HUES64 (cell line): ENCODE measurements at regions not wholly inside any gene's neighbourhood (a gene's known extent, or its start where the extent isn't known, plus 50 kb on each side); places are given as distances from the start of the nearest gene placed in this dataset.
A peak's percentile ranks its signal among the peaks of the same experiment; 100 is the strongest.

ENCODE experiments used
- H3K27ac ChIP-seq: 2 replicates; pipeline ENCODE4 v1.7.0; 2013; ENCODE audit warnings: low read depth, low read length, inconsistent platforms
- H3K27me3 ChIP-seq: 2 replicates; pipeline ENCODE4 v1.6.1; 2013; ENCODE audit warnings: mild to moderate bottlenecking, low read length; ENCODE audit not compliant: insufficient read depth
- H3K36me3 ChIP-seq: 2 replicates; pipeline ENCODE4 v1.6.1; 2013; ENCODE audit warnings: mild to moderate bottlenecking, low read length; ENCODE audit not compliant: insufficient read depth
- H3K4me1 ChIP-seq: 2 replicates; pipeline ENCODE4 v1.6.1; 2013; ENCODE audit warnings: mild to moderate bottlenecking, low read length, moderate library complexity; ENCODE audit not compliant: insufficient read depth
- H3K4me3 ChIP-seq: 2 replicates; pipeline ENCODE4 v1.5.1; 2013; ENCODE audit warnings: mild to moderate bottlenecking, low read length, moderate library complexity
- H3K9ac ChIP-seq: 2 replicates; pipeline ENCODE4 v1.6.1; 2013; ENCODE audit warnings: mild to moderate bottlenecking, low read depth, low read length
- H3K9me3 ChIP-seq: 2 replicates; pipeline ENCODE4 v1.6.1; 2013; ENCODE audit warnings: low read depth, low read length; ENCODE audit not compliant: insufficient read depth
- WGBS: fragments of 150-250, 120-280 bp; methylation state at CpG from one replicate; pipeline ENCODE4 v1.1.7; 2013; ENCODE audit warnings: missing lambda C conversion rate; 5-methylcytosine and 5-hydroxymethylcytosine counted together

DNA sequence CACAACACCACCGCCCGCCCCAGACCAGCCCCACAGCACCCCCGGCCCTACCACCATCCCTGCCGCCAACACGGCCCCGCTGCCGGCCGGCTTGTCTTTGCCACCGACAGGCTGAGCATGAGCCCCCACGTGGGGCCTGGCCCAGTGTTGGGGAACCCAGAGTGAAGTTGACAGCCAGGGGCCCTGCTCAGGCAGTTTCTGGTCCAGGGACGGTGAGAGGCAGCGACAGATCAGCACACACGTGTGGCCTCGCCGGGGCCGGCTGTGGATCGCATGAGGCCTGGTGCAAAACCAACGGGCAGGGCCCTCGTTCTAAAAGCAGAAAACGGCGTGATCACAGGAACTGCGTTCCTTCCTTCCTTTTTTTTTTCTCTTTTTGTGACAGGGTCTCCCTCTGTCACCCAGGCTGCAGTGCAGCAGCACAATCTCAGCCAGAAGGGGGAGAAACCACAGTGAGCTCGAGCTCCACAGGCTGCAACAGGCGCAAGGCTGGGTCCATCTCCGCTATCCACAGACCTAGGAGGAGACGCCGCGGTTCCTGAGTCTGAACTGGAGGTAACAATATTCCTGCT is 50.5 kb upstream of the FBRSL1 start:
- Histone ChIP-seq H3K9me3 (peaks cover 24% of the 10 kb centered on the region; the same call in 1 of the 2 replicates), H3K9ac (no peak overlapping the region), H3K27ac (no peak overlapping the region), H3K36me3 (no peaks in the 10 kb centered on the region), H3K27me3 (peaks cover 41% of the 10 kb centered on the region), H3K4me1 (0 out of 2 replicates have a peak, but pooled peaks cover 3% of the 10 kb centered on the region), H3K4me3 (no peak overlapping the region)
- 86% methylated on average over 28 of the region's 28 CpGs for WGBS

DNA sequence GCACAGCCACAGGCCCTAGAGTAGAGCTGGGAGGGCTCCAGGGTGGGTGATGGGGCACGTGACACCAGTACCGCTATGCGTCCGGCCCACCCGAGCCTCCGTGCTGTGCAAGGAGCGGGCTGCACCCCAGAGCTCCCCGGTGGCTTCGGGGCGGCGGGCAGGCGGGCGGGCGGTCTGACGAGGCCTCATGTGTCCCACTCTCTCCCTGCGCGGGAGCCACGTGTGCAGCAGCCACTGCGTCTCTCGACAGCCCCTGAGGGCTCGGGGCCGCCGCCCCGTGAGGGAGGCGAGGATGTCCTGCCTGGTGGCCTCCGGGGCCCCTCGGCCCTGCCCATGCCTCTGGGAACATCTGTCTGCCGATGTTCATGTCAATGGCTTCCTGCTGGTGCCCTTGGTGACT is 51.2 kb upstream of the FBRSL1 start:
- 87% methylated on average over 28 of the region's 28 CpGs for WGBS
- Histone ChIP-seq H3K27me3 (peaks cover 45% of the 10 kb centered on the region), H3K27ac (no peak overlapping the region), H3K36me3 (no peaks in the 10 kb centered on the region), H3K9ac (no peak overlapping the region), H3K9me3 (peaks cover 20% of the 10 kb centered on the region; the same call in 1 of the 2 replicates), H3K4me3 (no peak overlapping the region), H3K4me1 (0 out of 2 replicates have a peak, but pooled peaks cover 3% of the 10 kb centered on the region)

DNA sequence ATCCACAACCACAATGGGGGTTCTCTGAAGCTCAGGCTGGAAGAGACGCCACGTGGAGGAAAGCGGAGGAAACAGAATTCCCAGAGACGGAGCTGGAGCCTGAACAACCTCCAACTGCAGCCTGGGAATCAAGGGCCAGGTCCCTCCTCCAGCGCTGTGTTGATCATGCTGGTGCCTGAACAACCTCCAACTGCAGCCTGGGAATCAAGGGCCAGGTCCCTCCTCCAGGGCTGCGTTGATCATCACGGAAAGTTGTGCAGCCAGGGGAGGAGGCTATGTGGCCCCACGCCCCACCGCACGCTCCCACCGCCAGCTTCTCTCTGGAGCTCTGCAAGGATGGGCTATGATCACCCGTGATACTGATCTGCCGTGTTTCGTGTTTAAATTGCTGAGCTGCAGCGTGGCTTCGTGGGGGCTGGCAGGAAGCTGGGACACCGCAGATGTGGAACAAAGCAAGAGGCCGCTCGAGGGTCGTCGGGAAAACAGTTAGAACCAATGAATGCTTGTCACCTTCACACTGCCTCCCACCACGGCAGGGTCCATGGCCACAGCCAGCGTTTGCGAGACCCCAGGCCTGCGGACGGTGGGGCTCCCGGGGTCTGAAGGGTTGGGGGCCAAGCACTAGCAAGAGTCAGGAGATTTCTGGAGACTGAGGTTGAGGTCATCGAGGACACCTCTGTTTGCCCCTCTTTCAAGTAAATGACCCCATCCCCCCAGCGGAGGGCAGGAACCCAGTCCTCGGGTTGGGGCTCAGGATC is 51.8 kb upstream of the FBRSL1 start:
- Histone ChIP-seq H3K27ac (no peak overlapping the region), H3K4me3 (no peak overlapping the region), H3K9ac (no peak overlapping the region), H3K4me1 (0 out of 2 replicates have a peak, but pooled peaks cover 3% of the 10 kb centered on the region), H3K9me3 (peaks cover 19% of the 10 kb centered on the region; the same call in 1 of the 2 replicates), H3K27me3 (peaks cover 48% of the 10 kb centered on the region), H3K36me3 (no peaks in the 10 kb centered on the region)
- WGBS: 88% methylated on average over 30 of the region's 30 CpGs

GRCh38 chr12:132437252-132437932 is 52.6 kb upstream of the FBRSL1 start:
- Histone ChIP-seq H3K4me3 (peak overlapping the region; percentile 39; the same call in 1 of the 2 replicates), H3K27ac (no peak overlapping the region), H3K4me1 (0 out of 2 replicates have a peak, but pooled peaks cover 3% of the 10 kb centered on the region), H3K9me3 (peaks cover 19% of the 10 kb centered on the region; the same call in 1 of the 2 replicates), H3K27me3 (peaks cover 52% of the 10 kb centered on the region), H3K36me3 (no peaks in the 10 kb centered on the region), H3K9ac (no peak overlapping the region)
- 71% methylated on average over 15 of the region's 15 CpGs for WGBS

GRCh38 chr12:132436791-132437251 is 53.1 kb upstream of the FBRSL1 start:
- Histone ChIP-seq H3K27me3 (peaks cover 54% of the 10 kb centered on the region), H3K27ac (no peak overlapping the region), H3K9ac (no peak overlapping the region), H3K9me3 (peaks cover 18% of the 10 kb centered on the region; the same call in 1 of the 2 replicates), H3K4me3 (peak overlapping the region; percentile 39; the same call in 1 of the 2 replicates), H3K4me1 (0 out of 2 replicates have a peak, but pooled peaks cover 3% of the 10 kb centered on the region), H3K36me3 (no peaks in the 10 kb centered on the region)
- WGBS: 84% methylated on average over 17 of the region's 17 CpGs

DNA sequence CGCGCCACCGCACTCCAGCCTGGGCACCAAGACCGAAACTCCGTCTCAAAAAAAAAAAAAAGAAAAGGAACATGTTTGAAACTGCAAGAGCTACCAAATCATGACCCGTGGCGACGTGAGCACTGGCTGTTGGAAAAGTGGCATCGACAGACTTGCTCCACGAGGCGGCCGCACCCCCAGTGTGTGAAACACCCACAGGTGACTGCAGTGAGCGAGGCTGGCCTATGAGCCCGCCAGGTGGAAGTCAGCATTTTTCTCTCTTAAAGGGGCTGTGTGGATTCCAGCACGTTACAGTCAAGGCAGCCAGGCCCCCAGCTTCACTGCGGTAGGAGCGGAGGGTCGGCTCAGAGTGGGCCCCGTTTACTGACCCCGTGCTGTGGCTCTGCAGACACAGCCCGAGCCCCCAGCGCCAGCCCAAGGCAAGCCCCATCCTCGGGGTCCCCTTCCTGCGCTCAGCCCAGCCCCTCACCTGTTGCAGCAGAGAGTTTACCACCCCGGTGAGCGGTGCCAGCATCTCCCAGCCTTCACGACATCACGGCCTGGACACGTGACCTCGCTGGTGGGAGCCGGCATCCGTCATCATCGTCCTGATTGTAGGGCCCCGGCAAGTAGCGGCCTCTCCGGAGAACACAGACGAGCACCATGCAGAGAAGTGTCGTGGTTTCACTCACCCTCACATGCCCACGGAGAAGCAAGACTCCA is 54.3 kb upstream of the FBRSL1 start:
- WGBS: 92% methylated on average over 39 of the region's 39 CpGs
- 0 out of 2 replicates have a peak, but pooled peaks cover 3% of the 10 kb centered on the region for H3K4me1 ChIP-seq
- no peaks in the 10 kb centered on the region for H3K36me3 ChIP-seq
- 0 out of 2 replicates have a peak, but pooled peaks cover 14% of the 10 kb centered on the region for H3K9me3 ChIP-seq
- H3K27ac ChIP-seq: no peak overlapping the region
- H3K27me3 ChIP-seq: peaks cover 57% of the 10 kb centered on the region
- H3K9ac ChIP-seq: no peak overlapping the region
- H3K4me3 ChIP-seq: no peak overlapping the region

DNA sequence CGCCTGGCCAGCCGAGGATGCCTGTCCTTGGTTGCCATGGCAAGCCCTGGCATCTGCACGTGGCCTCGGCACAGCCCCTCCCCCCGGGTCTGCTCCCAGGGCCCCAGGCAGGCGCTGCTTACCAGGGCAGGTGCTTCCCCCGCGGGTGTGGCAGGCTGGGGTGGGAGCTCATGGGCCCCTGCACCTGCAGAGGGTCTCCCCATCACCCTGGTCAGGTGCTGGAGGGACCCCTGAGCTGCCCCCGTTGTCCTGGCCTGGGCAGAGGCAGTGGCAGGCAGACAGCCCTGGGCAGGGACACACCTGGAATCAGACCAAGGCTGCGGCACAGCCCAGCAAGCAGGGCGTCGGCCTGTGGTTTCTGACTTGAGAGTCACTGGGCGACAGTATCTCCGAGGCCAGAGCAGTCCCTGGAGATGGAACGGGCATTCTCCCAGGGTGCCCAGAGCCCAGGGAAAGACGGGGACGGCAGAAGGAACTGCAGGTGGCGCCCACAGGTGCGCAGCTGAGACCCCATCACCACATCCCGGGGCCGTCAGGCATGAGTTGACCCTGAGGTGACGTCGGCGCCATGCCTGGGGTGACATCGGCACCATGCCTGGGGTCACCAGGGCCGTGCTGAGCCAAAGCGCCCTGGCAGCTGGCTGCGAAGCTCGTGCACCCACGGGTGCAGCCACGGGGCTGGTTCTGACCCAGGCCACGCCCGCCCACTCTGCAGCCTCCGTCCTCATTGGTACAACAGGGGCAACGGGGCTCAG is 56.1 kb upstream of the FBRSL1 start:
- WGBS: 88% methylated on average over 35 of the region's 35 CpGs

DNA sequence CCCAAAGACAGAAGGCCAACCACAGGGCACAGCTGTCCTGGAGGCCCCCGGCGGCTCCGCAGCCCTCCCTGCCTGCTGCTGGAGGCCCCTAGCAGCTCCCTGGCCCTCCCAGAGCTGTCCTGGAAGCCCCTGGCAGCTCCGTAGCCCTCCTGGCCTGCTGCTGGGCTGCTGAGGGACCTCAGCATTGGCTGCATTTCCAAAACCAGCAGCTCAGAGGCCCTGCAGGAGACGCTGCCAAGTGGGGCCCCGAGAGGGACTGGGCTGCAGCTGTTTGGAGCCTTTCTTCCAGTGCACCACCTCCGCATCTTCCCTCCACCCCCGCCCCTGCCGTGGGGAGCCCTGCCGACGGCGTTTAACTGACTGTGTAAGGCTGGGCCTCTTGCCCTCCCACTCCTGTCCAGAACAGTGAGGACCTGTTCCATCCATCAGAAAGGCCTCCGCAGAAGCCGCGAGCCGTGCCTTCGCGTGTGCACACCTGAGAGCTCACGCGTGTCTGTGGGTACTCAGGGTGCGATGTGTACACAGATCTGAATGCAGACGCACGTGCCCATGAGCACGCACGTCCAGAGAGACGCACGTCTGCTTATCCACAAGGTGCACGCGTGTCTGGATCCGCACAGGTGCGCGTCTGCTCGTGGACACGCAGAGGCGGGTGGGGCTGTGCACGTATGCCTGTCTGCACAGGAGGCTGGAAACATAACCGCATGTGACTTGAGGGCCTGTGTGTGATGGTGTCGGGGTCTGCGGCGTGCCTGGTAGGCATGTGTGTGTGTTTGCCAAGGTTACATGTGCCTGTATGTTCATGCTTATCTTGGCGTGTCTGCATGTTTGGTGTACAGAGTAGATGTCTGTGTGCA is 57.0 kb upstream of the FBRSL1 start:
- no peak overlapping the region for H3K9ac ChIP-seq
- 0 out of 2 replicates have a peak, but pooled peaks cover 3% of the 10 kb centered on the region for H3K4me1 ChIP-seq
- H3K27me3 ChIP-seq: peaks cover 71% of the 10 kb centered on the region
- H3K27ac ChIP-seq: no peak overlapping the region
- WGBS: 91% methylated on average over 41 of the region's 41 CpGs
- H3K9me3 ChIP-seq: peaks cover 21% of the 10 kb centered on the region; the same call in 1 of the 2 replicates
- no peak overlapping the region for H3K4me3 ChIP-seq
- H3K36me3 ChIP-seq: no peaks in the 10 kb centered on the region

More for the DNA sequence above, 56.1 kb upstream of the FBRSL1 start:
- Histone ChIP-seq H3K27me3 (peaks cover 67% of the 10 kb centered on the region), H3K9me3 (0 out of 2 replicates have a peak, but pooled peaks cover 19% of the 10 kb centered on the region), H3K4me3 (no peak overlapping the region), H3K4me1 (0 out of 2 replicates have a peak, but pooled peaks cover 3% of the 10 kb centered on the region), H3K27ac (no peak overlapping the region), H3K36me3 (no peaks in the 10 kb centered on the region), H3K9ac (no peak overlapping the region)

- Histone ChIP-seq H3K27ac (no peak overlapping the region), H3K27me3 (peaks cover 77% of the 10 kb centered on the region), H3K4me1 (0 out of 2 replicates have a peak, but pooled peaks cover 3% of the 10 kb centered on the region), H3K4me3 (no peak overlapping the region), H3K9ac (no peak overlapping the region), H3K9me3 (peaks cover 24% of the 10 kb centered on the region; the same call in 1 of the 2 replicates), H3K36me3 (no peaks in the 10 kb centered on the region)
- WGBS: 85% methylated on average over 18 of the region's 18 CpGs
These were observed 57.7 kb upstream of the FBRSL1 start for GRCh38 chr12:132432126-132432705.
